ENCODE measurements at regions not wholly inside any gene's neighbourhood (a gene's known extent, or its start where the extent isn't known, plus 50 kb on each side); places are given as distances from the start of the nearest gene placed in this dataset.

GRCh38 chr14:95026851-95027463 is 130.4 kb downstream of the DICER1 start:
- TF ChIP-seq CTCF (IDR thresholded peaks at IDR 0.05): no peak
- TF ChIP-seq POLR2AphosphoS5 (IDR thresholded peaks at IDR 0.05): no peak
